Ishikawa (cell line): ENCODE measurements at regions not wholly inside any gene's neighbourhood (a gene's known extent, or its start where the extent isn't known, plus 50 kb on each side); places are given as distances from the start of the nearest gene placed in this dataset.

Source experiments
- CEBPB ChIP-seq: IDR thresholded peaks from 2 replicates; pipeline ENCODE4 v1.6.1; 2012
- CREB1 ChIP-seq: IDR thresholded peaks from 2 replicates; pipeline ENCODE4 v1.6.1; 2012; ENCODE audit warnings: low read depth
- EGR1 ChIP-seq: IDR thresholded peaks from 2 replicates; pipeline ENCODE4 v1.6.1; 2012
- EP300 ChIP-seq: IDR thresholded peaks from 2 replicates; pipeline ENCODE4 v1.6.1; 2012; ENCODE audit warnings: borderline replicate concordance
- FOXM1 ChIP-seq: IDR thresholded peaks from 2 replicates; pipeline ENCODE4 v1.6.1; 2012; ENCODE audit warnings: low read depth, borderline replicate concordance
- MAX ChIP-seq: IDR thresholded peaks from 2 replicates; pipeline ENCODE4 v1.6.1; 2012
- NFIC ChIP-seq: IDR thresholded peaks from 2 replicates; pipeline ENCODE4 v1.6.1; 2012
- RAD21 ChIP-seq: IDR thresholded peaks from 2 replicates; pipeline ENCODE4 v1.6.1; 2012; ENCODE audit warnings: low read depth
- REST ChIP-seq: IDR thresholded peaks from 2 replicates; pipeline ENCODE4 v1.6.1; 2012; ENCODE audit warnings: low read depth, mild to moderate bottlenecking
- TAF1 ChIP-seq: IDR thresholded peaks from 2 replicates; pipeline ENCODE4 v1.6.1; 2012; ENCODE audit warnings: low read depth, mild to moderate bottlenecking
- TCF12 ChIP-seq: IDR thresholded peaks from 2 replicates; pipeline ENCODE4 v1.6.1; 2012; ENCODE audit warnings: low read depth
- TEAD4 ChIP-seq: IDR thresholded peaks from 2 replicates; pipeline ENCODE4 v1.6.1; 2012
- USF1 ChIP-seq: IDR thresholded peaks from 2 replicates; pipeline ENCODE4 v1.6.1; 2012
- YY1 ChIP-seq: IDR thresholded peaks from 2 replicates; pipeline ENCODE4 v1.6.1; 2012; ENCODE audit warnings: low read depth
- ZBTB7A ChIP-seq: IDR thresholded peaks from 2 replicates; pipeline ENCODE4 v1.6.1; 2012; ENCODE audit warnings: low read depth

GRCh38 chr4:159498446-159499115 is 395.7 kb downstream of the RAPGEF2 start:
- no peak for TF ChIP-seq TCF12
- TF ChIP-seq EP300: peak; percentile 35
- 0 out of 2 replicates have a peak, but pooled peaks have one; percentile 37 for TF ChIP-seq NFIC
- no peak for TF ChIP-seq YY1
- no peak for TF ChIP-seq TEAD4
- 0 out of 2 replicates have a peak, but pooled peaks have one; percentile 17 for TF ChIP-seq MAX
- no peak for TF ChIP-seq USF1
- TF ChIP-seq RAD21: no peak
- TF ChIP-seq CREB1: no peak
- TF ChIP-seq CEBPB: no peak

GRCh38 chr4:159500861-159501260 is 398.0 kb downstream of the RAPGEF2 start:
- TF ChIP-seq MAX (no peak), ZBTB7A (no peak), FOXM1 (no peak), EGR1 (no peak)

GRCh38 chr4:159503236-159504008 is 400.5 kb downstream of the RAPGEF2 start:
- no peak for TF ChIP-seq FOXM1
- TF ChIP-seq RAD21: no peak
- no peak for TF ChIP-seq TCF12
- TF ChIP-seq EGR1: no peak
- no peak for TF ChIP-seq USF1
- TF ChIP-seq CREB1: no peak
- no peak for TF ChIP-seq EP300

GRCh38 chr4:159504684-159505083 is 401.8 kb downstream of the RAPGEF2 start:
- TF ChIP-seq MAX (no peak), TCF12 (no peak), FOXM1 (no peak), RAD21 (no peak), ZBTB7A (no peak), CEBPB (no peak), CREB1 (no peak), EP300 (no peak), TEAD4 (no peak), NFIC (no peak), EGR1 (no peak), TAF1 (no peak), REST (no peak), YY1 (no peak), USF1 (no peak)

- no peak for TF ChIP-seq EP300
- no peak for TF ChIP-seq TAF1
- TF ChIP-seq CEBPB: no peak
- no peak for TF ChIP-seq NFIC
- no peak for TF ChIP-seq MAX
- TF ChIP-seq EGR1: no peak
- no peak for TF ChIP-seq RAD21
- no peak for TF ChIP-seq CREB1
- TF ChIP-seq USF1: no peak
Measured at GRCh38 chr4:159505266-159505975, 402.5 kb downstream of the RAPGEF2 start.
